ENCODE measurements at regions not wholly inside any gene's neighbourhood (a gene's known extent, or its start where the extent isn't known, plus 50 kb on each side); places are given as distances from the start of the nearest gene placed in this dataset.
"Not testable (repeated sequence)": the region's sequence is repeated elsewhere in the genome, so short reads cannot be mapped to it uniquely, and the experiment has no call there.

- not testable (repeated sequence) for H3K4me1 ChIP-seq (ENCODE audit: control insufficient read depth in 5 of 5, insufficient read depth in 5 of 5, low read length in 5 of 5); H3K27me3 ChIP-seq (ENCODE audit: control insufficient read depth in 5 of 5, insufficient read depth in 4 of 5, low read length in 5 of 5); H3K9me3 ChIP-seq (ENCODE audit: control insufficient read depth in 5 of 5, low read length in 5 of 5); H3K27ac ChIP-seq (ENCODE audit: low read depth, low read length); H3K36me3 ChIP-seq (ENCODE audit: control insufficient read depth in 5 of 5, insufficient read depth in 5 of 5, low read length in 5 of 5); H3K9ac ChIP-seq (ENCODE audit: low read length in 5 of 5); H3K4me3 ChIP-seq (ENCODE audit: low read depth in 1 of 5, low read length in 5 of 5)
Observed at GRCh38 chr7:6958371-6958770, 132.3 kb upstream of the CCZ1B start.

GRCh38 chr7:6959942-6960341, 133.9 kb upstream of the CCZ1B start:
- H3K9ac ChIP-seq (ENCODE audit: low read length in 5 of 5); H3K27me3 ChIP-seq (ENCODE audit: control insufficient read depth in 5 of 5, insufficient read depth in 4 of 5, low read length in 5 of 5); H3K4me3 ChIP-seq (ENCODE audit: low read depth in 1 of 5, low read length in 5 of 5); H3K36me3 ChIP-seq (ENCODE audit: control insufficient read depth in 5 of 5, insufficient read depth in 5 of 5, low read length in 5 of 5); H3K4me1 ChIP-seq (ENCODE audit: control insufficient read depth in 5 of 5, insufficient read depth in 5 of 5, low read length in 5 of 5); H3K9me3 ChIP-seq (ENCODE audit: control insufficient read depth in 5 of 5, low read length in 5 of 5); H3K27ac ChIP-seq (ENCODE audit: low read depth, low read length): not testable (repeated sequence)

GRCh38 chr7:6962871-6963270, 136.8 kb upstream of the CCZ1B start:
- not testable (repeated sequence) for H3K9ac ChIP-seq (ENCODE audit: low read length in 5 of 5)

GRCh38 chr7:6965051-6965450, 139.0 kb upstream of the CCZ1B start:
- not testable (repeated sequence) for H3K27ac ChIP-seq (ENCODE audit: low read depth, low read length); H3K27me3 ChIP-seq (ENCODE audit: control insufficient read depth in 5 of 5, insufficient read depth in 4 of 5, low read length in 5 of 5); H3K4me3 ChIP-seq (ENCODE audit: low read depth in 1 of 5, low read length in 5 of 5); H3K4me1 ChIP-seq (ENCODE audit: control insufficient read depth in 5 of 5, insufficient read depth in 5 of 5, low read length in 5 of 5); H3K9me3 ChIP-seq (ENCODE audit: control insufficient read depth in 5 of 5, low read length in 5 of 5); H3K36me3 ChIP-seq (ENCODE audit: control insufficient read depth in 5 of 5, insufficient read depth in 5 of 5, low read length in 5 of 5); H3K9ac ChIP-seq (ENCODE audit: low read length in 5 of 5)

More at GRCh38 chr7:6962871-6963270, 136.8 kb upstream of the CCZ1B start:
- H3K4me1 ChIP-seq (ENCODE audit: control insufficient read depth in 5 of 5, insufficient read depth in 5 of 5, low read length in 5 of 5); H3K36me3 ChIP-seq (ENCODE audit: control insufficient read depth in 5 of 5, insufficient read depth in 5 of 5, low read length in 5 of 5); H3K4me3 ChIP-seq (ENCODE audit: low read depth in 1 of 5, low read length in 5 of 5); H3K27me3 ChIP-seq (ENCODE audit: control insufficient read depth in 5 of 5, insufficient read depth in 4 of 5, low read length in 5 of 5); H3K27ac ChIP-seq (ENCODE audit: low read depth, low read length); H3K9me3 ChIP-seq (ENCODE audit: control insufficient read depth in 5 of 5, low read length in 5 of 5): not testable (repeated sequence)

GRCh38 chr7:6970180-6970579, 144.1 kb upstream of the CCZ1B start:
- H3K27me3 ChIP-seq (ENCODE audit: control insufficient read depth in 5 of 5, insufficient read depth in 4 of 5, low read length in 5 of 5); H3K9me3 ChIP-seq (ENCODE audit: control insufficient read depth in 5 of 5, low read length in 5 of 5); H3K4me1 ChIP-seq (ENCODE audit: control insufficient read depth in 5 of 5, insufficient read depth in 5 of 5, low read length in 5 of 5); H3K27ac ChIP-seq (ENCODE audit: low read depth, low read length); H3K4me3 ChIP-seq (ENCODE audit: low read depth in 1 of 5, low read length in 5 of 5); H3K36me3 ChIP-seq (ENCODE audit: control insufficient read depth in 5 of 5, insufficient read depth in 5 of 5, low read length in 5 of 5); H3K9ac ChIP-seq (ENCODE audit: low read length in 5 of 5): not testable (repeated sequence)

- not testable (repeated sequence) for H3K27ac ChIP-seq (ENCODE audit: low read depth, low read length); H3K27me3 ChIP-seq (ENCODE audit: control insufficient read depth in 5 of 5, insufficient read depth in 4 of 5, low read length in 5 of 5); H3K9me3 ChIP-seq (ENCODE audit: control insufficient read depth in 5 of 5, low read length in 5 of 5); H3K9ac ChIP-seq (ENCODE audit: low read length in 5 of 5); H3K36me3 ChIP-seq (ENCODE audit: control insufficient read depth in 5 of 5, insufficient read depth in 5 of 5, low read length in 5 of 5); H3K4me1 ChIP-seq (ENCODE audit: control insufficient read depth in 5 of 5, insufficient read depth in 5 of 5, low read length in 5 of 5); H3K4me3 ChIP-seq (ENCODE audit: low read depth in 1 of 5, low read length in 5 of 5)
Observed at GRCh38 chr7:6974876-6975275, 148.8 kb upstream of the CCZ1B start.

- not testable (repeated sequence) for H3K27me3 ChIP-seq (ENCODE audit: control insufficient read depth in 5 of 5, insufficient read depth in 4 of 5, low read length in 5 of 5)
Observed at GRCh38 chr7:6975346-6975745, 149.3 kb upstream of the CCZ1B start.

GRCh38 chr7:6977368-6977767, 151.3 kb upstream of the CCZ1B start:
- H3K9me3 ChIP-seq (ENCODE audit: control insufficient read depth in 5 of 5, low read length in 5 of 5); H3K4me3 ChIP-seq (ENCODE audit: low read depth in 1 of 5, low read length in 5 of 5); H3K27me3 ChIP-seq (ENCODE audit: control insufficient read depth in 5 of 5, insufficient read depth in 4 of 5, low read length in 5 of 5); H3K9ac ChIP-seq (ENCODE audit: low read length in 5 of 5); H3K36me3 ChIP-seq (ENCODE audit: control insufficient read depth in 5 of 5, insufficient read depth in 5 of 5, low read length in 5 of 5); H3K27ac ChIP-seq (ENCODE audit: low read depth, low read length); H3K4me1 ChIP-seq (ENCODE audit: control insufficient read depth in 5 of 5, insufficient read depth in 5 of 5, low read length in 5 of 5): not testable (repeated sequence)

More at GRCh38 chr7:6975346-6975745, 149.3 kb upstream of the CCZ1B start:
- H3K9ac ChIP-seq (ENCODE audit: low read length in 5 of 5); H3K9me3 ChIP-seq (ENCODE audit: control insufficient read depth in 5 of 5, low read length in 5 of 5); H3K4me3 ChIP-seq (ENCODE audit: low read depth in 1 of 5, low read length in 5 of 5); H3K27ac ChIP-seq (ENCODE audit: low read depth, low read length); H3K4me1 ChIP-seq (ENCODE audit: control insufficient read depth in 5 of 5, insufficient read depth in 5 of 5, low read length in 5 of 5); H3K36me3 ChIP-seq (ENCODE audit: control insufficient read depth in 5 of 5, insufficient read depth in 5 of 5, low read length in 5 of 5): not testable (repeated sequence)

- not testable (repeated sequence) for H3K27me3 ChIP-seq (ENCODE audit: control insufficient read depth in 5 of 5, insufficient read depth in 4 of 5, low read length in 5 of 5); H3K36me3 ChIP-seq (ENCODE audit: control insufficient read depth in 5 of 5, insufficient read depth in 5 of 5, low read length in 5 of 5); H3K4me3 ChIP-seq (ENCODE audit: low read depth in 1 of 5, low read length in 5 of 5); H3K27ac ChIP-seq (ENCODE audit: low read depth, low read length); H3K9ac ChIP-seq (ENCODE audit: low read length in 5 of 5); H3K4me1 ChIP-seq (ENCODE audit: control insufficient read depth in 5 of 5, insufficient read depth in 5 of 5, low read length in 5 of 5); H3K9me3 ChIP-seq (ENCODE audit: control insufficient read depth in 5 of 5, low read length in 5 of 5)
Observed at GRCh38 chr7:6978326-6978725, 152.3 kb upstream of the CCZ1B start.

GRCh38 chr7:6979456-6979855, 153.4 kb upstream of the CCZ1B start:
- not testable (repeated sequence) for H3K4me3 ChIP-seq (ENCODE audit: low read depth in 1 of 5, low read length in 5 of 5); H3K9ac ChIP-seq (ENCODE audit: low read length in 5 of 5); H3K4me1 ChIP-seq (ENCODE audit: control insufficient read depth in 5 of 5, insufficient read depth in 5 of 5, low read length in 5 of 5); H3K27me3 ChIP-seq (ENCODE audit: control insufficient read depth in 5 of 5, insufficient read depth in 4 of 5, low read length in 5 of 5); H3K36me3 ChIP-seq (ENCODE audit: control insufficient read depth in 5 of 5, insufficient read depth in 5 of 5, low read length in 5 of 5); H3K9me3 ChIP-seq (ENCODE audit: control insufficient read depth in 5 of 5, low read length in 5 of 5); H3K27ac ChIP-seq (ENCODE audit: low read depth, low read length)

GRCh38 chr7:6982375-6982774, 156.3 kb upstream of the CCZ1B start:
- H3K27ac ChIP-seq (ENCODE audit: low read depth, low read length); H3K4me3 ChIP-seq (ENCODE audit: low read depth in 1 of 5, low read length in 5 of 5); H3K9ac ChIP-seq (ENCODE audit: low read length in 5 of 5); H3K27me3 ChIP-seq (ENCODE audit: control insufficient read depth in 5 of 5, insufficient read depth in 4 of 5, low read length in 5 of 5); H3K4me1 ChIP-seq (ENCODE audit: control insufficient read depth in 5 of 5, insufficient read depth in 5 of 5, low read length in 5 of 5); H3K9me3 ChIP-seq (ENCODE audit: control insufficient read depth in 5 of 5, low read length in 5 of 5); H3K36me3 ChIP-seq (ENCODE audit: control insufficient read depth in 5 of 5, insufficient read depth in 5 of 5, low read length in 5 of 5): not testable (repeated sequence)
